Right lobe of liver (tissue), 4 donors: ENCODE measurements at regions not wholly inside any gene's neighbourhood (a gene's known extent, or its start where the extent isn't known, plus 50 kb on each side); places are given as distances from the start of the nearest gene placed in this dataset.

ENCODE experiments used
- POLR2A ChIP-seq: fragments of 450-650 bp; IDR thresholded peaks from one replicate; pipeline ENCODE4 v1.6.1; 2017; ENCODE audit warnings: antibody characterized with exemption, mild to moderate bottlenecking
- TF ChIP-seq, protein P1 (sequence below), 4 donors: fragments of 200-600 bp in 3 of 4; fragments of 450-650 bp in 1 of 4; IDR thresholded peaks; one replicate each; pipeline versions ENCODE4 v1.5.1 to v1.8.0; 2016 to 2022; ENCODE audit warnings: antibody characterized with exemption in 4 of 4, mild to moderate bottlenecking in 2 of 4
- donor health status: DM: no; HTN: no; CAD: no.
- donor health status: DM: no; HTN: no; CAD: no.
- donor health status: DM: no; HTN: yes; CAD: no.

GRCh38 chr2:60318544-60318943, 234.9 kb downstream of the BCL11A start:
- no peak for TF ChIP-seq POLR2A
- TF ChIP-seq, protein P1, sequence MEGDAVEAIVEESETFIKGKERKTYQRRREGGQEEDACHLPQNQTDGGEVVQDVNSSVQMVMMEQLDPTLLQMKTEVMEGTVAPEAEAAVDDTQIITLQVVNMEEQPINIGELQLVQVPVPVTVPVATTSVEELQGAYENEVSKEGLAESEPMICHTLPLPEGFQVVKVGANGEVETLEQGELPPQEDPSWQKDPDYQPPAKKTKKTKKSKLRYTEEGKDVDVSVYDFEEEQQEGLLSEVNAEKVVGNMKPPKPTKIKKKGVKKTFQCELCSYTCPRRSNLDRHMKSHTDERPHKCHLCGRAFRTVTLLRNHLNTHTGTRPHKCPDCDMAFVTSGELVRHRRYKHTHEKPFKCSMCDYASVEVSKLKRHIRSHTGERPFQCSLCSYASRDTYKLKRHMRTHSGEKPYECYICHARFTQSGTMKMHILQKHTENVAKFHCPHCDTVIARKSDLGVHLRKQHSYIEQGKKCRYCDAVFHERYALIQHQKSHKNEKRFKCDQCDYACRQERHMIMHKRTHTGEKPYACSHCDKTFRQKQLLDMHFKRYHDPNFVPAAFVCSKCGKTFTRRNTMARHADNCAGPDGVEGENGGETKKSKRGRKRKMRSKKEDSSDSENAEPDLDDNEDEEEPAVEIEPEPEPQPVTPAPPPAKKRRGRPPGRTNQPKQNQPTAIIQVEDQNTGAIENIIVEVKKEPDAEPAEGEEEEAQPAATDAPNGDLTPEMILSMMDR (IDR thresholded peaks at IDR 0.05) = no peak
